ENCODE measurements at regions not wholly inside any gene's neighbourhood (a gene's known extent, or its start where the extent isn't known, plus 50 kb on each side); places are given as distances from the start of the nearest gene placed in this dataset.

DNA sequence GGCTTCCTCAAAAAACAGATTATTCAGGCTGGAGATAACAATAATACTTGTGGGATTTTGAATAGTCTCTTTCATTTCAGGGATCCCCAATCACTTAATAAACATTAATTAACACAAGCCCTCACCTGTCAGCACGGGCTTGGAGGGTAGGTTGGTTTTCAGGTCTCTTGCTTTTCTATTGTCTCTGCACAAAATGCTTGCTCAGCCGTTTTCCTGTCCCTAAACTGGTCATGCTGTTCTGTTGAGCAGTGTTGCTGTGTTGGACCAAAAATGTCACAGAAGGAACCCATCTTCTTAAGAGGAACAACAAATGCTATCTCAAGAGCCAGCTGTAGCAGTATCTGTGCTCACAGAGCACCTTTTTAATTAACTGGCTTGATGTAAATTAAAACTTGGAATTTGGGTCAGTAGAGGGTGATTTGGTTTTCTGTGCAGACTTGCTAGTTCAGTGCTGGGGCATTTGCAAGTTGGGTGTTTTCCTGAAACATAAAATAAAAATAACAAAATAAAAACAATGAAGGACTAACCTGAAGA is 231.8 kb upstream of the CRY1 start:
- TF ChIP-seq, protein P1, sequence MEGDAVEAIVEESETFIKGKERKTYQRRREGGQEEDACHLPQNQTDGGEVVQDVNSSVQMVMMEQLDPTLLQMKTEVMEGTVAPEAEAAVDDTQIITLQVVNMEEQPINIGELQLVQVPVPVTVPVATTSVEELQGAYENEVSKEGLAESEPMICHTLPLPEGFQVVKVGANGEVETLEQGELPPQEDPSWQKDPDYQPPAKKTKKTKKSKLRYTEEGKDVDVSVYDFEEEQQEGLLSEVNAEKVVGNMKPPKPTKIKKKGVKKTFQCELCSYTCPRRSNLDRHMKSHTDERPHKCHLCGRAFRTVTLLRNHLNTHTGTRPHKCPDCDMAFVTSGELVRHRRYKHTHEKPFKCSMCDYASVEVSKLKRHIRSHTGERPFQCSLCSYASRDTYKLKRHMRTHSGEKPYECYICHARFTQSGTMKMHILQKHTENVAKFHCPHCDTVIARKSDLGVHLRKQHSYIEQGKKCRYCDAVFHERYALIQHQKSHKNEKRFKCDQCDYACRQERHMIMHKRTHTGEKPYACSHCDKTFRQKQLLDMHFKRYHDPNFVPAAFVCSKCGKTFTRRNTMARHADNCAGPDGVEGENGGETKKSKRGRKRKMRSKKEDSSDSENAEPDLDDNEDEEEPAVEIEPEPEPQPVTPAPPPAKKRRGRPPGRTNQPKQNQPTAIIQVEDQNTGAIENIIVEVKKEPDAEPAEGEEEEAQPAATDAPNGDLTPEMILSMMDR (IDR thresholded peaks at IDR 0.05; ENCODE audit: insufficient read depth, low read length, poor library complexity, severe bottlenecking), result no peak
- TF ChIP-seq EZH2phosphoT487 (conservative IDR thresholded peaks at IDR 0.05; ENCODE audit: low read length), result no peak

Data from SU-DHL-6 (cell line).